ENCODE measurements at regions not wholly inside any gene's neighbourhood (a gene's known extent, or its start where the extent isn't known, plus 50 kb on each side); places are given as distances from the start of the nearest gene placed in this dataset.
"Not testable (repeated sequence)": the region's sequence is repeated elsewhere in the genome, so short reads cannot be mapped to it uniquely, and the experiment has no call there.

GRCh38 chr3:197419696-197420095 is 121.3 kb upstream of the DLG1 start:
- no peak for TF ChIP-seq CTCF (IDR thresholded peaks at IDR 0.05; ENCODE audit: insufficient read depth, low read length, severe bottlenecking)
- H3K36me3 ChIP-seq (ENCODE audit: control insufficient read depth, insufficient read depth, low read length), result no peaks in the 10 kb centered on the region
- FAIRE-seq (no peak), DNase-seq (ENCODE audit: low read depth) (no peak)
- no peaks in the 10 kb centered on the region for H3K27me3 ChIP-seq (ENCODE audit: control insufficient read depth, insufficient read depth, low read length)
- H3K4me3 ChIP-seq (ENCODE audit: low read depth, low read length), result no peak overlapping the region

- H3K27me3 ChIP-seq (ENCODE audit: control insufficient read depth, insufficient read depth, low read length), result no peaks in the 10 kb centered on the region
- H3K36me3 ChIP-seq (ENCODE audit: control insufficient read depth, insufficient read depth, low read length), result no peaks in the 10 kb centered on the region
- H3K4me3 ChIP-seq (ENCODE audit: low read depth, low read length), result no peak overlapping the region
- no peak for DNase-seq (ENCODE audit: low read depth)
- no peak for TF ChIP-seq CTCF (IDR thresholded peaks at IDR 0.05; ENCODE audit: insufficient read depth, low read length, severe bottlenecking)
- no peak for FAIRE-seq
Observed at GRCh38 chr3:197417911-197418618, 119.7 kb upstream of the DLG1 start.

GRCh38 chr3:197417441-197417840 is 119.0 kb upstream of the DLG1 start:
- peak; percentile 70 for FAIRE-seq
- Histone ChIP-seq H3K27me3 (ENCODE audit: control insufficient read depth, insufficient read depth, low read length) (no peaks in the 10 kb centered on the region), H3K36me3 (ENCODE audit: control insufficient read depth, insufficient read depth, low read length) (no peaks in the 10 kb centered on the region), H3K4me3 (ENCODE audit: low read depth, low read length) (no peak overlapping the region)
- no peak for TF ChIP-seq CTCF (IDR thresholded peaks at IDR 0.05; ENCODE audit: insufficient read depth, low read length, severe bottlenecking)
- DNase-seq (ENCODE audit: low read depth), result peak; percentile 63

- H3K36me3 ChIP-seq (ENCODE audit: control insufficient read depth, insufficient read depth, low read length); H3K27me3 ChIP-seq (ENCODE audit: control insufficient read depth, insufficient read depth, low read length); FAIRE-seq; H3K4me3 ChIP-seq (ENCODE audit: low read depth, low read length); DNase-seq (ENCODE audit: low read depth): not testable (repeated sequence)
Observed at GRCh38 chr3:197411899-197412298, 113.5 kb upstream of the DLG1 start.

- not testable (repeated sequence) for H3K27me3 ChIP-seq (ENCODE audit: control insufficient read depth, insufficient read depth, low read length); H3K36me3 ChIP-seq (ENCODE audit: control insufficient read depth, insufficient read depth, low read length); FAIRE-seq; DNase-seq (ENCODE audit: low read depth); H3K4me3 ChIP-seq (ENCODE audit: low read depth, low read length)
Observed at GRCh38 chr3:197410170-197410569, 111.8 kb upstream of the DLG1 start.

GRCh38 chr3:197408177-197408957 is 110.0 kb upstream of the DLG1 start:
- peak; percentile 19 for DNase-seq (ENCODE audit: low read depth)
- no peaks in the 10 kb centered on the region for H3K27me3 ChIP-seq (ENCODE audit: control insufficient read depth, insufficient read depth, low read length)
- FAIRE-seq, result no peak
- TF ChIP-seq CTCF (IDR thresholded peaks at IDR 0.05; ENCODE audit: insufficient read depth, low read length, severe bottlenecking), result no peak
- no peaks in the 10 kb centered on the region for H3K36me3 ChIP-seq (ENCODE audit: control insufficient read depth, insufficient read depth, low read length)
- H3K4me3 ChIP-seq (ENCODE audit: low read depth, low read length), result no peak overlapping the region

Data from bronchial epithelial cell (primary cell).